Thymus (tissue), 11 donors: ENCODE measurements at regions not wholly inside any gene's neighbourhood (a gene's known extent, or its start where the extent isn't known, plus 50 kb on each side); places are given as distances from the start of the nearest gene placed in this dataset.

Source experiments
- DNase-seq, 9 donors: peaks; one replicate each; pipeline ENCODE4 v3.0.0-alpha.2; 2013; ENCODE audit warnings: low spot score in 9 of 9, low read depth in 6 of 9, missing footprints in 1 of 9
- H3K27ac ChIP-seq, 2 donors: one replicate each; pipeline ENCODE4 v1.5.1; 2013; ENCODE audit warnings: control low read depth in 1 of 2, low read depth in 1 of 2, low read length in 1 of 2, mild to moderate bottlenecking in 1 of 2, moderate library complexity in 1 of 2
- H3K27me3 ChIP-seq, 2 donors: one replicate each; pipeline ENCODE4 v1.5.1; 2013; ENCODE audit warnings: low read length in 1 of 2; ENCODE audit not compliant: control insufficient read depth in 2 of 2, insufficient read depth in 1 of 2
- H3K36me3 ChIP-seq, 2 donors: one replicate each; pipeline ENCODE4 v1.5.1; 2013; ENCODE audit warnings: low read length in 1 of 2, mild to moderate bottlenecking in 1 of 2, moderate library complexity in 1 of 2; ENCODE audit not compliant: control insufficient read depth in 2 of 2, insufficient read depth in 2 of 2
- H3K4me1 ChIP-seq, 2 donors: one replicate each; pipeline ENCODE4 v1.5.1; 2013; ENCODE audit warnings: low read length in 2 of 2; ENCODE audit not compliant: control insufficient read depth in 2 of 2, insufficient read depth in 2 of 2
- H3K4me3 ChIP-seq, 2 donors: one replicate each; pipeline ENCODE4 v1.5.1; 2013; ENCODE audit warnings: low read length in 2 of 2, control low read depth in 1 of 2, mild to moderate bottlenecking in 1 of 2
- H3K9me3 ChIP-seq, 2 donors: one replicate each; pipeline ENCODE4 v1.5.1; 2013; ENCODE audit warnings: low read length in 1 of 2, mild to moderate bottlenecking in 1 of 2; ENCODE audit not compliant: control insufficient read depth in 2 of 2, insufficient read depth in 1 of 2
- WGBS: extraction: QIAGEN DNeasy Blood & Tissue Kit; methylation state at CpG from one replicate; pipeline ENCODE4 v1.1.7; 2013; 5-methylcytosine and 5-hydroxymethylcytosine counted together
- donor health status: healthy.

GRCh38 chr11:134714021-134714656 is 302.1 kb upstream of the B3GAT1 start:
- H3K36me3 ChIP-seq = no peaks in the 10 kb centered on the region
- DNase-seq = no peak
- WGBS = 44% methylated on average over 10 of the region's 10 CpGs

DNA sequence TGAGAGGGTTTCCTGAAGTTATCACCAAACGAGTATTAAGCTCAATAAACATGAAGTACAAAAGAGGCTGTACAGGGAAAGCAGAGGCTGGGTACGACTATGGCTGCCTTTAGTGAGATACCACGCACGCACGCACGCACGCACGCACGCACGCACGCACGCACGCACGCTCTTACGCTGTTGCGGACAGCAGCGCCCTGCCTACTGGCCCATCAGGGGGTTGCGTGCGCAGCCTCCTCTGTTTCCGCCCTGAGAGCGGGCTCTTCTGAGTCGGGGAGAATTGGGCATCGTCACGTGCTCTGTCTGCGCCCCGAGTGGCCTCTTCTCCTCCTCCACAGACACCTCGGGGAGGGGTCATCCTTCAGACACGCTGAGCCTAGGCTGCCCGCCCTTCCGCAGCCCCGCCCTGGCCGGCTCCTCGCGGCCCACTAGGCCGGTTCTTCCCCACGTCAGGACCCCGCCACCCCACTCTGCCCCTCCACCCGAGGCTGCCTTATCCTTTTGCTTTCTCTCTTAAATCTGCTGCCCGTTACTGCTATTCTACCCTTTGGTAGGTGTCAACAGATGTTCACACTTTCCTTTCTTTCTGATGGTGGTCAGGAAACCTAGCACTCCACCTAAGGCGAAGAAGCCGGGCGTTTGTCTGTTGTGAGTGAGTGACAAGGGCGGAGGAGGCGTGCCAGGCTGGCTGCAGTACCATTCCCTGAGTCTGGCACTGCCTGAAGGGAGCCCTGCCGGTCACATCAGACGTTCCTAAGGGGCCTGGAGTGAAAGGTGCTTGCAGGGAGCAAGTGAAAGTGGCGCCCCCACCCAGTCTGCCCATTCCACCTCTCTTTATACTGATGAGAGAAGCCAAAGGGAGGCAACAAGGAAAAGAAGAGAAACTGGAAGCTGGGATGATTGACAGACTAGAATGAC is 300.4 kb upstream of the B3GAT1 start:
- H3K4me3 ChIP-seq = no peak overlapping the region
- WGBS = 85% methylated on average over 47 of the region's 47 CpGs
- no peaks in the 10 kb centered on the region for H3K36me3 ChIP-seq
- H3K4me1 ChIP-seq = no peaks in the 10 kb centered on the region
- no peaks in the 10 kb centered on the region for H3K9me3 ChIP-seq
- H3K27ac ChIP-seq = no peak overlapping the region
- no peaks in the 10 kb centered on the region for H3K27me3 ChIP-seq
- no peak for DNase-seq

More at GRCh38 chr11:134714021-134714656, 302.1 kb upstream of the B3GAT1 start:
- Histone ChIP-seq H3K4me1 (no peaks in the 10 kb centered on the region), H3K9me3 (no peaks in the 10 kb centered on the region), H3K4me3 (no peak overlapping the region), H3K27me3 (no peaks in the 10 kb centered on the region), H3K27ac (no peak overlapping the region)

DNA sequence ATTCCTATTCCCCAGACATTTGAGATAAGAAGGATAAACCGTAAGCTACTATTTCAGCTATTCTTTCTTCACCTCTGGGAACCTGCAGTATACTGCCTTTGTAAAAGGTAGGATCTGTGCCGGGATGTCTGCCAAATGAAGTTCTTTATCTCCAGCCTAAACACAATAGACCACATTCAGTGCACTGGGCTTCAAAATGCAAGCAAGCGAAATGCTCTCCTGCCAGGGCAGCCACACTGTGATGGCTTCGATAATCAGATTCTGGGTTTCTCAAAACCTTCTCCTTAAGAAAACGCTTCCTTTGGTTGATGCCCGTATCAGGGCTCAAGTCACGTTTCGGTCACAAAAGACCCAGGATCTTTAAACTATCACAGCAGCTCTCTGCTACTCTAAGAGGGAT is 299.5 kb upstream of the B3GAT1 start:
- Histone ChIP-seq H3K4me1 (no peaks in the 10 kb centered on the region), H3K9me3 (no peaks in the 10 kb centered on the region), H3K36me3 (no peaks in the 10 kb centered on the region), H3K27ac (no peak overlapping the region), H3K4me3 (no peak overlapping the region), H3K27me3 (no peaks in the 10 kb centered on the region)
- 90% methylated on average over 8 of the region's 8 CpGs for WGBS
- no peak for DNase-seq

DNA sequence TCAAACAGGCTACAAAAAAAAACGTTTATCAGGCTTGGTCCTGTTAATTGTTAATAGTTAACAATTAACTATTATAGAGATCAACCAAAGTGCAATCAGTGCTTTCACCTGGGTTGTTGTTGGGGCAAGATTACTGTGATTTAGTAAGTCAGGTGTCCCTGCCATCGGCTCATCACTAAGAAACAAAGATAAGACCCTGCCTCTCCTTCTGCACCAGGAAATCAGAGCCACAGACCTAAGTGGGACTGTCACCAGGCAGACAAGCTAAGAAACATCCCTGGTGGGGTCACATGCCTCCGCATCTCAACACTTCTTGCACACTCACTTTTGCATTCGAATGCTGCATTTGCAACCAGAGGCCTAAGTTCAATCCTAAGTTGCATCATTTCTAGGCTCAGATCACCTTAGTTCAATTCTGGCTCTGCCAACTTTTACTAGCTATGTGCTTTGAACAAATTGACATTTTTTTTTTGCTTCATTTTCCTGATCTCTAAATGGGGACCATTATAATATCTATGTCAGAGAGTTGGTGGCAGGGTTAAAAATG is 298.9 kb upstream of the B3GAT1 start:
- Histone ChIP-seq H3K4me1 (no peaks in the 10 kb centered on the region), H3K4me3 (no peak overlapping the region), H3K27me3 (no peaks in the 10 kb centered on the region), H3K27ac (no peak overlapping the region), H3K36me3 (no peaks in the 10 kb centered on the region), H3K9me3 (no peaks in the 10 kb centered on the region)
- no peak for DNase-seq
- 83% methylated on average over 4 of the region's 4 CpGs for WGBS

GRCh38 chr11:134705858-134706257 is 293.8 kb upstream of the B3GAT1 start:
- WGBS = 73% methylated on average over 3 of the region's 3 CpGs
- Histone ChIP-seq H3K4me3 (no peak overlapping the region), H3K27ac (no peak overlapping the region), H3K36me3 (no peaks in the 10 kb centered on the region), H3K27me3 (peaks cover 0 to 2% of the 10 kb centered on the region in 2 donors), H3K9me3 (no peaks in the 10 kb centered on the region), H3K4me1 (no peaks in the 10 kb centered on the region)
- no peak for DNase-seq

DNA sequence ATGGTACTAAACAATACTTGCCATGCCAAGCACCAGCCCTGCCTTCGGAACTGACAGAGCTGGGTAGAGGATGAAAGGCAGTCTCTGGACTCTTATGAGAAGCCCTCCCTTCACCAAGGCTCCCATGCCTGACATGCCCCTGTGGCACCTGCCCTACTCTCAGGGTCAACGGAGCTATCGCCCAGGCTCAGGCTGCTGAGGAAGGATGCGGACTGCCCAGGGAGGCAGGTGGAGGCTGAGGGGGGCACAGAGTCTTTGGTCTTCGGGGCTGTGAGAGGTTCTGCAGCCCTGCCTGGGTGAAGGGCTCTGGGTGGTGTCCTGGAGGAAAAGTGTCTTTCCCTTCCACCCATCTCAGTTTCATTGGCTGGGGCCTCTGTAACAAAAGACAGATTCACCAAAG is 290.8 kb upstream of the B3GAT1 start:
- peaks cover 0 to 1% of the 10 kb centered on the region in 2 donors for H3K9me3 ChIP-seq
- DNase-seq = no peak

DNA sequence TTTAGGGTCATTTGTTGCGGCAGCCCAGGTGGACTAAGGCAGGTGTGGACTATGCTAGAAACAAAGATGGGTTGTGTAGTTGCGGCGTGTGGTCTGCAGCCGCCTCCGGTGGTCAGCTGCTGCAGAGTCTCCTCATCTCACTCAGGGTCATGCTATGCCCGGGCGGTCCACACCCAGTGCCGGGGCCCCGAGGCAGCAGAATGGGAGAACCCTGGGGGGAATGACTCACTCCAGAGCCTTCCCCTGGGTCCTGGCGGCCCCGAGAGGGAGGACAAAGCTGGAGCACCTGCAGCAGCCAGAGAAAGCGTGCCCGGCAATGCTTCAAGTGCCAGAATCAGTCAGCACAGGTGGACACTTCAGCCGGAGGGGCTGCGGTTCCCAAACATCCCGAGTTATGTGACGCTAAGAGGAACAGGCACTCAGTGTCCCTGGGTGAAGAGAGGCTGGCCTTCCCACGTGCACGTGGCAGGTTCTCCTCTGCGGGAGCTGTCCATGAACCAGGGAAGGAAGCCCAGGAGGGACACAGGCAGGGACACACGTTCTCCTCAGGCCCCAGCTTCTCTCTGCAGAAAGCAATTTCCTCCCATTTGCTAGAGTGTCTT is 289.6 kb upstream of the B3GAT1 start:
- DNase-seq = no peak
- no peak overlapping the region for H3K27ac ChIP-seq
- H3K4me3 ChIP-seq = no peak overlapping the region
- H3K27me3 ChIP-seq = peaks cover 0 to 2% of the 10 kb centered on the region in 2 donors
- peaks cover 0 to 1% of the 10 kb centered on the region in 2 donors for H3K9me3 ChIP-seq
- 83% methylated on average over 21 of the region's 21 CpGs for WGBS
- H3K4me1 ChIP-seq = no peaks in the 10 kb centered on the region
- H3K36me3 ChIP-seq = no peaks in the 10 kb centered on the region

More for the DNA sequence above, 290.8 kb upstream of the B3GAT1 start:
- H3K4me1 ChIP-seq = no peaks in the 10 kb centered on the region
- H3K36me3 ChIP-seq = no peaks in the 10 kb centered on the region
- 90% methylated on average over 5 of the region's 5 CpGs for WGBS
- H3K4me3 ChIP-seq = no peak overlapping the region
- peaks cover 0 to 2% of the 10 kb centered on the region in 2 donors for H3K27me3 ChIP-seq
- no peak overlapping the region for H3K27ac ChIP-seq

DNA sequence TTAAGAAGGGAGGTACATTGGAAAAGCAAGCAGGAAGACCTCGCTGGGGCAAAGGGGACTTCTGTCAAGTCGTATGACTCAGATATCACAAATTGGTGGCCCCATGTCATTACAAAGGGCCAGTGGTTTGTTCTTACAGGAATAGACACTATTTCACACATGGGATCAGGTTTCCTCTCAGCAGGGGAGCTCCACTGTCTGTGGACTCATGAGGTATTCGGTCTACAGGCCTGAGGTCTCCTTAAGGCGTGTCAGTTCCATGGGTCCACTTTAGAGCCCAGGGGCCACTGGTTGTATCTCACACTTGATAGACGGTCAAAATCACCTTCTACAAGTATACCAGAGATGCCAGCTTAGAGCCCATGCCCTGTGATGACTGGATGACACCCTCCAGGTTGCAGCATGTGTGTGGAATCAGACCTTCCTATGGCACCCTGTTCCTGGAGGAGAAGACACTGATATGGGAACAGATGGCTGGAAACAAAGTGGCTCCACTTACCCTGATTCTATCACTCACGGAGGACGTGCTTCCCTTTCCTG is 288.1 kb upstream of the B3GAT1 start:
- no peak overlapping the region for H3K4me3 ChIP-seq
- no peak for DNase-seq
- peaks cover 0 to 1% of the 10 kb centered on the region in 2 donors for H3K9me3 ChIP-seq
- H3K4me1 ChIP-seq = no peaks in the 10 kb centered on the region
- H3K36me3 ChIP-seq = no peaks in the 10 kb centered on the region
- H3K27me3 ChIP-seq = peaks cover 0 to 2% of the 10 kb centered on the region in 2 donors
- no peak overlapping the region for H3K27ac ChIP-seq
- 69% methylated on average over 7 of the region's 7 CpGs for WGBS
